ENCODE measurements at regions not wholly inside any gene's neighbourhood (a gene's known extent, or its start where the extent isn't known, plus 50 kb on each side); places are given as distances from the start of the nearest gene placed in this dataset.

- Mint-ChIP-seq H3K27ac (ENCODE audit: unreplicated experiment) (no peak overlapping the region), H3K9me3 (ENCODE audit: unreplicated experiment) (no peaks in the 10 kb centered on the region), H3K4me1 (ENCODE audit: unreplicated experiment) (no peaks in the 10 kb centered on the region), H3K36me3 (ENCODE audit: unreplicated experiment) (no peaks in the 10 kb centered on the region), H3K4me3 (ENCODE audit: unreplicated experiment) (no peak overlapping the region), H3K27me3 (ENCODE audit: unreplicated experiment) (peaks cover 62% of the 10 kb centered on the region)
- DNase-seq (ENCODE audit: extremely low spot score, unreplicated experiment) = no peak
- no peak for TF ChIP-seq CTCF (IDR thresholded peaks at IDR 0.05)
Observed at GRCh38 chr14:61876362-61877034, 114.3 kb downstream of the SNAPC1 start.

DNA sequence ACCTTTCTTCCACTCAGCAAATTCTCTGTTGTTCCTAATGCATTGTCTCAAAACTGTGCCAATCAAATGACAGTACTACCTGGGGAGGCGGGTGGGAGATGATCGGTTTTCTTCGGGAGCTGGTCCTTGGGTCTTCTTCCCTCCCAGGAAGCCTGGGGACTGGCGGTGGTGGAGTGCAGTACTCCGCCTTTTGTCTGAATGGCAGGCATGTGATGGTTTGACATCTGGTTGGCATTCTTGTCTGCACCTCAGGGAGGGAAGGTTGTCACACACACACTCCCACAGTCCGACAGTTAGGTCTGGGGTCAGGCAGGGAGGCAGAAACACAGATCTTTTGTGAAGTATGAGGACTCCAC, 114.8 kb downstream of the SNAPC1 start:
- Mint-ChIP-seq H3K36me3 (ENCODE audit: unreplicated experiment) (no peaks in the 10 kb centered on the region), H3K27me3 (ENCODE audit: unreplicated experiment) (peaks cover 67% of the 10 kb centered on the region), H3K9me3 (ENCODE audit: unreplicated experiment) (no peaks in the 10 kb centered on the region), H3K27ac (ENCODE audit: unreplicated experiment) (no peak overlapping the region), H3K4me1 (ENCODE audit: unreplicated experiment) (no peaks in the 10 kb centered on the region), H3K4me3 (ENCODE audit: unreplicated experiment) (no peak overlapping the region)
- DNase-seq (ENCODE audit: extremely low spot score, unreplicated experiment) = no peak
- TF ChIP-seq CTCF (IDR thresholded peaks at IDR 0.05) = no peak

GRCh38 chr14:61877768-61878167, 115.5 kb downstream of the SNAPC1 start:
- no peaks in the 10 kb centered on the region for H3K4me1 Mint-ChIP-seq (ENCODE audit: unreplicated experiment)

DNA sequence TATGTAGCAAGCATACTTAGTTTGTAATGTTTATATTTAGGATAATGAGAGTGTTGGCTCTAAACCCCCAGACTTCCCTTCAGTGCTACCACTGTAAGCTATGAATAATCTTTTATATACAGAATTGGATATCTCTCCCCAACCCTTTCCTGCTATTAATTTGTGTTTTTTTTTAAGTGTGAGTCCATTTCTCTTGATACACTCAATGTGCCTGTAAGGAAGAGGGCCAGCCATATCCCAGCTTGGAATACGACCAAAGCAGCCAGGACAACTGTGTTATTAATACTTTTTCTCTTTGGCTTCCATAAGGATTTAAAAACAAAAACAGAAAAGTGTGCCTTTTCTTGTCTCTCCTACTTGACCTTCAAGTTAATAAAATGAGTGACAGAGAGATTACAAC, 116.7 kb downstream of the SNAPC1 start:
- Mint-ChIP-seq H3K36me3 (ENCODE audit: unreplicated experiment) (no peaks in the 10 kb centered on the region), H3K4me1 (ENCODE audit: unreplicated experiment) (no peaks in the 10 kb centered on the region), H3K9me3 (ENCODE audit: unreplicated experiment) (peaks cover 6% of the 10 kb centered on the region), H3K27ac (ENCODE audit: unreplicated experiment) (no peak overlapping the region), H3K27me3 (ENCODE audit: unreplicated experiment) (peaks cover 59% of the 10 kb centered on the region), H3K4me3 (ENCODE audit: unreplicated experiment) (no peak overlapping the region)
- DNase-seq (ENCODE audit: extremely low spot score, unreplicated experiment) = no peak
- no peak for TF ChIP-seq CTCF (IDR thresholded peaks at IDR 0.05)

More at GRCh38 chr14:61877768-61878167, 115.5 kb downstream of the SNAPC1 start:
- DNase-seq (ENCODE audit: extremely low spot score, unreplicated experiment) = no peak
- Mint-ChIP-seq H3K27ac (ENCODE audit: unreplicated experiment) (no peak overlapping the region), H3K4me3 (ENCODE audit: unreplicated experiment) (no peak overlapping the region), H3K27me3 (ENCODE audit: unreplicated experiment) (peaks cover 71% of the 10 kb centered on the region), H3K36me3 (ENCODE audit: unreplicated experiment) (no peaks in the 10 kb centered on the region), H3K9me3 (ENCODE audit: unreplicated experiment) (no peaks in the 10 kb centered on the region)
- TF ChIP-seq CTCF (IDR thresholded peaks at IDR 0.05) = no peak

- Mint-ChIP-seq H3K9me3 (ENCODE audit: unreplicated experiment) (peaks cover 6% of the 10 kb centered on the region), H3K27me3 (ENCODE audit: unreplicated experiment) (peaks cover 56% of the 10 kb centered on the region), H3K4me1 (ENCODE audit: unreplicated experiment) (no peaks in the 10 kb centered on the region), H3K36me3 (ENCODE audit: unreplicated experiment) (no peaks in the 10 kb centered on the region), H3K27ac (ENCODE audit: unreplicated experiment) (no peak overlapping the region), H3K4me3 (ENCODE audit: unreplicated experiment) (no peak overlapping the region)
- DNase-seq (ENCODE audit: extremely low spot score, unreplicated experiment) = no peak
- no peak for TF ChIP-seq CTCF (IDR thresholded peaks at IDR 0.05)
Observed at GRCh38 chr14:61881046-61881445, 118.8 kb downstream of the SNAPC1 start.
